GM23338 (cell line): ENCODE measurements at regions not wholly inside any gene's neighbourhood (a gene's known extent, or its start where the extent isn't known, plus 50 kb on each side); places are given as distances from the start of the nearest gene placed in this dataset.

Source experiments
- ATAC-seq: fragments of 200-7000 bp; cut with Tn5 transposase; 3 replicates; pipeline ENCODE4 v1.9.1; 2020
- DNase-seq: peaks from one replicate; pipeline ENCODE4 v3.0.0-alpha.2; 2015; ENCODE audit warnings: low spot score
- H2AFZ ChIP-seq: fragments of 200-600 bp; sonication (generic); 2 replicates; pipeline ENCODE4 v1.8.0; 2016; ENCODE audit warnings: antibody characterized with exemption, mild to moderate bottlenecking, moderate library complexity
- H3F3A ChIP-seq: fragments of 200-600 bp; sonication (generic); replicated peaks from 2 replicates; pipeline ENCODE4 v1.8.0; 2017; ENCODE audit warnings: antibody characterized with exemption, mixed run types, low read depth
- H3K27ac ChIP-seq: fragments of 200-600 bp; sonication (generic); 2 replicates; pipeline ENCODE4 v1.6.1; 2016; ENCODE audit warnings: low read depth
- H3K27me3 ChIP-seq: fragments of 200-600 bp; sonication (generic); 2 replicates; pipeline ENCODE4 v1.8.0; 2016; ENCODE audit warnings: mild to moderate bottlenecking, mixed run types, moderate library complexity; ENCODE audit not compliant: insufficient read depth
- H3K36me3 ChIP-seq: fragments of 200-600 bp; sonication (generic); 2 replicates; pipeline ENCODE4 v1.8.0; 2016; ENCODE audit warnings: mild to moderate bottlenecking; ENCODE audit not compliant: insufficient read depth
- H3K4me1 ChIP-seq: fragments of 200-600 bp; sonication (generic); 2 replicates; pipeline ENCODE4 v1.8.0; 2016; ENCODE audit warnings: mild to moderate bottlenecking, moderate library complexity; ENCODE audit not compliant: insufficient read depth
- H3K4me2 ChIP-seq: fragments of 200-600 bp; sonication (generic); 2 replicates; pipeline ENCODE4 v1.7.1; 2017; ENCODE audit warnings: mixed run types
- H3K4me3 ChIP-seq: fragments of 200-600 bp; sonication (generic); 2 replicates; pipeline ENCODE4 v1.6.1; 2016; ENCODE audit warnings: mixed run types
- H3K79me2 ChIP-seq: fragments of 200-600 bp; sonication (generic); replicated peaks from 2 replicates; pipeline ENCODE4 v1.8.0; 2017; ENCODE audit warnings: mild to moderate bottlenecking; ENCODE audit not compliant: insufficient read depth
- H3K9me2 ChIP-seq: fragments of 200-600 bp; sonication (generic); 2 replicates; pipeline ENCODE4 v1.8.0; 2017; ENCODE audit not compliant: insufficient read depth
- H4K20me1 ChIP-seq: fragments of 200-600 bp; sonication (generic); replicated peaks from 2 replicates; pipeline ENCODE4 v1.8.0; 2017; ENCODE audit warnings: mild to moderate bottlenecking; ENCODE audit not compliant: insufficient read depth
- H3K27ac Mint-ChIP-seq: 2 replicates; pipeline ENCODE4 v1.8.0; 2020; ENCODE audit warnings: inconsistent platforms, mild to moderate bottlenecking, moderate library complexity, mixed read lengths
- H3K27me3 Mint-ChIP-seq: 3 replicates; pipeline ENCODE4 v1.8.0; 2022; ENCODE audit warnings: low read depth, mild to moderate bottlenecking, moderate library complexity, mixed read lengths, inconsistent platforms; ENCODE audit not compliant: insufficient read depth, poor library complexity
- H3K36me3 Mint-ChIP-seq: 3 replicates; pipeline ENCODE4 v1.8.0; 2021; ENCODE audit warnings: low read depth, mild to moderate bottlenecking, inconsistent platforms, moderate library complexity, mixed read lengths
- H3K4me1 Mint-ChIP-seq: 3 replicates; pipeline ENCODE4 v1.8.0; 2020; ENCODE audit warnings: mild to moderate bottlenecking, inconsistent platforms, mixed read lengths
- H3K4me3 Mint-ChIP-seq: 3 replicates; pipeline ENCODE4 v1.8.0; 2021; ENCODE audit warnings: moderate library complexity, mild to moderate bottlenecking, inconsistent platforms, mixed read lengths
- H3K9me3 Mint-ChIP-seq: 3 replicates; pipeline ENCODE4 v1.8.0; 2020; ENCODE audit warnings: moderate library complexity, mild to moderate bottlenecking, inconsistent platforms, mixed read lengths
- CREB1 ChIP-seq: fragments of 250-450 bp; sonication (Bioruptor Pico); IDR thresholded peaks from 2 replicates; pipeline ENCODE4 v1.5.0; 2020; ENCODE audit warnings: low read depth, mild to moderate bottlenecking, moderate library complexity
- EZH2 ChIP-seq: fragments of 200-600 bp; sonication (generic); IDR thresholded peaks from one replicate; pipeline ENCODE4 v1.8.0; 2017; ENCODE audit warnings: antibody characterized with exemption, mild to moderate bottlenecking, low read depth; ENCODE audit not compliant: unreplicated experiment
- JUNB ChIP-seq: IDR thresholded peaks from one replicate; pipeline ENCODE4 v1.6.1; 2016; ENCODE audit warnings: antibody characterized with exemption; ENCODE audit not compliant: unreplicated experiment
- NANOG ChIP-seq: IDR thresholded peaks from 2 replicates; pipeline ENCODE4 v1.6.1; 2016; ENCODE audit warnings: antibody characterized with exemption, borderline replicate concordance
- POLR2AphosphoS5 ChIP-seq: IDR thresholded peaks from 2 replicates; pipeline ENCODE4 v1.6.1; 2016; ENCODE audit warnings: antibody characterized with exemption, low read depth
- STAT1 ChIP-seq: IDR thresholded peaks from one replicate; pipeline ENCODE4 v1.6.1; 2016; ENCODE audit warnings: antibody characterized with exemption; ENCODE audit not compliant: unreplicated experiment
- ZNF114 ChIP-seq: fragments of 250-450 bp; sonication (Bioruptor Pico); IDR thresholded peaks from 2 replicates; pipeline ENCODE4 v1.5.0; 2020; ENCODE audit warnings: mild to moderate bottlenecking, moderate library complexity
- ZNF331 ChIP-seq: fragments of 250-450 bp; sonication (Bioruptor Pico); IDR thresholded peaks from 2 replicates; pipeline ENCODE4 v1.5.0; 2020; ENCODE audit warnings: low read depth, mild to moderate bottlenecking, moderate library complexity
- TF ChIP-seq, protein P1 (sequence below): IDR thresholded peaks from one replicate; pipeline ENCODE4 v1.6.1; 2018; ENCODE audit warnings: antibody characterized with exemption; ENCODE audit not compliant: unreplicated experiment
- TF ChIP-seq, protein P2 (sequence below): IDR thresholded peaks from 2 replicates; pipeline ENCODE4 v1.6.1; 2016; ENCODE audit warnings: antibody characterized with exemption

DNA sequence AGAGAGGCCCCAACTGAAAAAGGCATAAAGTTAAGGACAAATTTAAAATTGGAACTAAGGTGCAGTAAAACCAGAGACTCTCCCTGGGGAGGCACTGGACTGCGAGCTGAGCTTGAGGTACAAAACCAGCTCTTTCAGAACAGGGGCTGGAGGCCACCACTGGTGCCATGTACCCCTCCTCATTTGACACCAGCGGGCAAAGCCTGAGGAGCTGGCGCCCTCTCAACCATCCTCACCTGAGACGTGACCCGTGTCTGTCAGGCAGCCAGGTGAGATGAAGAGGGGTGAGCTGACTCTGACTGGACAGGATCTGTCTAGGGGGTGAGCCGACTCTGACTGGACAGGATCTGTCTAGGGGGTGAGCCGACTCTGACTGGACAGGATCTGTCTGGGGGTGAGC lies 68.5 kb downstream of the TMEM18 start:
- ATAC-seq = no peak
- no peaks in the 10 kb centered on the region for H3K27me3 ChIP-seq
- H3F3A ChIP-seq = 0 out of 2 replicates have a peak, but pooled peaks cover 3% of the 10 kb centered on the region
- H3K4me3 Mint-ChIP-seq = no peak overlapping the region
- no peak for DNase-seq
- H3K4me3 ChIP-seq = no peak overlapping the region
- no peaks in the 10 kb centered on the region for H3K79me2 ChIP-seq
- H3K36me3 Mint-ChIP-seq = no peaks in the 10 kb centered on the region
- H3K4me1 Mint-ChIP-seq = no peaks in the 10 kb centered on the region
- H3K4me2 ChIP-seq = no peak overlapping the region
- H3K27me3 Mint-ChIP-seq = peaks cover 4% of the 10 kb centered on the region
- H3K27ac Mint-ChIP-seq = no peak overlapping the region
- TF ChIP-seq, protein P1, sequence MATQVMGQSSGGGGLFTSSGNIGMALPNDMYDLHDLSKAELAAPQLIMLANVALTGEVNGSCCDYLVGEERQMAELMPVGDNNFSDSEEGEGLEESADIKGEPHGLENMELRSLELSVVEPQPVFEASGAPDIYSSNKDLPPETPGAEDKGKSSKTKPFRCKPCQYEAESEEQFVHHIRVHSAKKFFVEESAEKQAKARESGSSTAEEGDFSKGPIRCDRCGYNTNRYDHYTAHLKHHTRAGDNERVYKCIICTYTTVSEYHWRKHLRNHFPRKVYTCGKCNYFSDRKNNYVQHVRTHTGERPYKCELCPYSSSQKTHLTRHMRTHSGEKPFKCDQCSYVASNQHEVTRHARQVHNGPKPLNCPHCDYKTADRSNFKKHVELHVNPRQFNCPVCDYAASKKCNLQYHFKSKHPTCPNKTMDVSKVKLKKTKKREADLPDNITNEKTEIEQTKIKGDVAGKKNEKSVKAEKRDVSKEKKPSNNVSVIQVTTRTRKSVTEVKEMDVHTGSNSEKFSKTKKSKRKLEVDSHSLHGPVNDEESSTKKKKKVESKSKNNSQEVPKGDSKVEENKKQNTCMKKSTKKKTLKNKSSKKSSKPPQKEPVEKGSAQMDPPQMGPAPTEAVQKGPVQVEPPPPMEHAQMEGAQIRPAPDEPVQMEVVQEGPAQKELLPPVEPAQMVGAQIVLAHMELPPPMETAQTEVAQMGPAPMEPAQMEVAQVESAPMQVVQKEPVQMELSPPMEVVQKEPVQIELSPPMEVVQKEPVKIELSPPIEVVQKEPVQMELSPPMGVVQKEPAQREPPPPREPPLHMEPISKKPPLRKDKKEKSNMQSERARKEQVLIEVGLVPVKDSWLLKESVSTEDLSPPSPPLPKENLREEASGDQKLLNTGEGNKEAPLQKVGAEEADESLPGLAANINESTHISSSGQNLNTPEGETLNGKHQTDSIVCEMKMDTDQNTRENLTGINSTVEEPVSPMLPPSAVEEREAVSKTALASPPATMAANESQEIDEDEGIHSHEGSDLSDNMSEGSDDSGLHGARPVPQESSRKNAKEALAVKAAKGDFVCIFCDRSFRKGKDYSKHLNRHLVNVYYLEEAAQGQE = no peak
- TF ChIP-seq ZNF114 (CRISPR knock-in tag) (no peak), STAT1 (no peak), EZH2 (no peak), JUNB (no peak), CREB1 (CRISPR knock-in tag) (no peak), NANOG (no peak), ZNF331 (no peak), POLR2AphosphoS5 (no peak)
- TF ChIP-seq, protein P2, sequence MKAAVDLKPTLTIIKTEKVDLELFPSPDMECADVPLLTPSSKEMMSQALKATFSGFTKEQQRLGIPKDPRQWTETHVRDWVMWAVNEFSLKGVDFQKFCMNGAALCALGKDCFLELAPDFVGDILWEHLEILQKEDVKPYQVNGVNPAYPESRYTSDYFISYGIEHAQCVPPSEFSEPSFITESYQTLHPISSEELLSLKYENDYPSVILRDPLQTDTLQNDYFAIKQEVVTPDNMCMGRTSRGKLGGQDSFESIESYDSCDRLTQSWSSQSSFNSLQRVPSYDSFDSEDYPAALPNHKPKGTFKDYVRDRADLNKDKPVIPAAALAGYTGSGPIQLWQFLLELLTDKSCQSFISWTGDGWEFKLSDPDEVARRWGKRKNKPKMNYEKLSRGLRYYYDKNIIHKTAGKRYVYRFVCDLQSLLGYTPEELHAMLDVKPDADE = no peak
- no peaks in the 10 kb centered on the region for H3K9me2 ChIP-seq
- no peaks in the 10 kb centered on the region for H3K9me3 Mint-ChIP-seq
- H3K27ac ChIP-seq = no peak overlapping the region
- H2AFZ ChIP-seq = no peak overlapping the region
- no peaks in the 10 kb centered on the region for H3K4me1 ChIP-seq
- no peaks in the 10 kb centered on the region for H3K36me3 ChIP-seq
- no peaks in the 10 kb centered on the region for H4K20me1 ChIP-seq

DNA sequence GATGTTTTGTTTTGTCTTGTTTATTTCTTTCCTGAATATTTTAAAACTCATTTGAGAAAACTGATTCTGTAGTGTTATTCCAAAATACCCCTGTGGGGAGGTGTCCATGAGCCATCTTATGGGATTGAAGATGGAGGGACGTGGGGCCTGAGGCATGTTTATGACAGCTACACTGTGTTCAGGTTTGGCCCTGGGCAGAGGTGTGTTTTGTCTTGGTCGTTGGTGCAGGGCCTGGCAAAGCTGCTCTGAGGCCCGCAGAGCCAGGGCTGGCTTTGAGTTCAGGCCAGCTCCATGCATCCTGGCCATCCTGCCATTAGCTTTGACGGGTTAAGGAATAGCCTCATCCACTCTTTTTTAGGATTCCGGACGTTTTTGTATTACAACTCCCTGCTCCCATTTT lies 68.9 kb downstream of the TMEM18 start:
- Mint-ChIP-seq H3K9me3 (no peaks in the 10 kb centered on the region), H3K4me1 (no peaks in the 10 kb centered on the region)

More for the DNA sequence above, 68.9 kb downstream of the TMEM18 start:
- Histone ChIP-seq H3K27ac (no peak overlapping the region), H3K79me2 (no peaks in the 10 kb centered on the region), H2AFZ (no peak overlapping the region), H3K4me1 (no peaks in the 10 kb centered on the region), H3F3A (0 out of 2 replicates have a peak, but pooled peaks cover 3% of the 10 kb centered on the region), H3K4me2 (no peak overlapping the region), H3K4me3 (no peak overlapping the region), H4K20me1 (no peaks in the 10 kb centered on the region), H3K27me3 (no peaks in the 10 kb centered on the region), H3K9me2 (no peaks in the 10 kb centered on the region), H3K36me3 (no peaks in the 10 kb centered on the region)
- Mint-ChIP-seq H3K27ac (no peak overlapping the region), H3K4me3 (no peak overlapping the region), H3K27me3 (peaks cover 4% of the 10 kb centered on the region), H3K36me3 (no peaks in the 10 kb centered on the region)
- no peak for ATAC-seq
- no peak for DNase-seq
- no peak for TF ChIP-seq EZH2
- no peak for TF ChIP-seq NANOG
- no peak for TF ChIP-seq POLR2AphosphoS5
